OCI-M2 (cell line): ENCODE measurements at regions not wholly inside any gene's neighbourhood (a gene's known extent, or its start where the extent isn't known, plus 50 kb on each side); places are given as distances from the start of the nearest gene placed in this dataset.

Experiments
- DNase-seq: peaks from one replicate; lab custom pipeline; 2025; ENCODE audit not compliant: unreplicated experiment; lab: John Stamatoyannopoulos, UW

GRCh38 chr3:83729576-83729975 lies 1229.2 kb upstream of the CADM2 start:
- no peak for DNase-seq

DNA sequence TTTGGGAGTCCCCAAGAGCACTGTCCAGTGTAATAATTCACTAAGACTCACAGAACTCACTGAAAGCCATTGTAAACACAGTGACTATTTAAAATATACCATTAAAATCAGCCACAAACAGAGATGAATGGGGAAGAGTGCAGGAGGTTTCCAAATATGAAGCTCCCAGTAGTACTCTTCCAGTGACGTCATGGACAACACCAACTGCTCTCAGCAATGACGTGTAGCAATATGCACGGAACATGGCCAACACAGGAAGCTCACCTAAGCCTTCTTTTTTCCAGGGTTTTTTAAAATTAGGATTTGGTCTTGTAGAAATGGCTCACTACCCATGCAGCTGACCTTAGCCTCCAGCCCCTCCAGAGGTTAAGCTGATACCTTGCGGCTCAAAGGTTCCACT lies 1224.1 kb upstream of the CADM2 start:
- DNase-seq, result no peak

DNA sequence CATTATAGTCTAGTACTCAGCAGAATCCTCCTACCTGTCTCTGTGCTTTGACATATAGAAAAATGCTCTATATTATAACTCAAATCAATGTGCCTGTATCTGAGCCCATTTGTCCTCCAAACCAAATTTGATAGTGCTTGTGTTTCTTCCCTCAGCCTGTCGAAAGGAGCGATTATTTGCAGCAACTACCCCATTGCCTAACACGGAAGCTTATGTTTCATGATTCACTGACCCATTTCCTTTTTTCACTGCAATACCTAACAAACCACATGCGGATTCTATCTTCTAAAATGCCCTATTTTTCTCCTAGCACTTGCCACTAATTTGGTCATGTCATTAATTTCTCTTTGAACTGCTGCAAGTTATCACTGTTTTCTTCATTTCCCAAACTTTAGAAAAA lies 1220.6 kb upstream of the CADM2 start:
- DNase-seq, result no peak

DNA sequence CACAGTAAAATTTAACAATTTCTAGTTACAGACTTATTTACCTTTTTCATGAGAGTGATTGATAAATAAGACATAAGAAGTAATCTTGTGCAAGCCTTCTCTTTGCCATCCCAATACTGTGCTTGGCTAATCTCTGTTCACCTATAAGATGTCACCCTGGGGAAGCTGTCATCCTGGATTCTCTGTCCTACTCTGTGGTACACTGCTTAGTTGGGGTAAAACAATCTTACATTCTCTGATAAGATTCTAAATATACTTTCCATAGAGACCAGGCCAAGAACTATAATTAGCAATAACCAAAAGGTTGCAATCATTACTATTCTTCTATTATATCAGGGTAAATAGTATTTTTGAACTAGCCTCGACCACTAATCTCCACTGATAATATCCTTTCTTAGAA lies 1218.3 kb upstream of the CADM2 start:
- no peak for DNase-seq

DNA sequence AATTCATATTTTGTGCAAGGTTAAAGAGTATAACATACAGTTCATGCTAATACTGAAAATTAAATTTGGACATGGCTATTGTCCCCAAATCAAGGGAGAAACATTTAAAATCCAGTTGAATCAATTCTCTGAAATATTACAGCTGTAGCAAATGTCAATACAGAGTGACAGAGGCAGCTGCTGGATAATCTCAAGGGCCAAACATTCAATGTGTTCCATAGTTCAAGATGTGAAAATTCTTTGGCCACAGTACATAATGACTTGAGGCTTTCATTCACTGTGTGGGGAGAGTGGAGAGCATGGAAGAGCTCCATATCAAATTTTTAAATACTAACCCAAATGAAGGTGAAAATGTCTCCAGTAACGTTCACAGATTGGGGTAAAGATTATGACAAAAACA lies 1192.8 kb upstream of the CADM2 start:
- DNase-seq, result no peak

DNA sequence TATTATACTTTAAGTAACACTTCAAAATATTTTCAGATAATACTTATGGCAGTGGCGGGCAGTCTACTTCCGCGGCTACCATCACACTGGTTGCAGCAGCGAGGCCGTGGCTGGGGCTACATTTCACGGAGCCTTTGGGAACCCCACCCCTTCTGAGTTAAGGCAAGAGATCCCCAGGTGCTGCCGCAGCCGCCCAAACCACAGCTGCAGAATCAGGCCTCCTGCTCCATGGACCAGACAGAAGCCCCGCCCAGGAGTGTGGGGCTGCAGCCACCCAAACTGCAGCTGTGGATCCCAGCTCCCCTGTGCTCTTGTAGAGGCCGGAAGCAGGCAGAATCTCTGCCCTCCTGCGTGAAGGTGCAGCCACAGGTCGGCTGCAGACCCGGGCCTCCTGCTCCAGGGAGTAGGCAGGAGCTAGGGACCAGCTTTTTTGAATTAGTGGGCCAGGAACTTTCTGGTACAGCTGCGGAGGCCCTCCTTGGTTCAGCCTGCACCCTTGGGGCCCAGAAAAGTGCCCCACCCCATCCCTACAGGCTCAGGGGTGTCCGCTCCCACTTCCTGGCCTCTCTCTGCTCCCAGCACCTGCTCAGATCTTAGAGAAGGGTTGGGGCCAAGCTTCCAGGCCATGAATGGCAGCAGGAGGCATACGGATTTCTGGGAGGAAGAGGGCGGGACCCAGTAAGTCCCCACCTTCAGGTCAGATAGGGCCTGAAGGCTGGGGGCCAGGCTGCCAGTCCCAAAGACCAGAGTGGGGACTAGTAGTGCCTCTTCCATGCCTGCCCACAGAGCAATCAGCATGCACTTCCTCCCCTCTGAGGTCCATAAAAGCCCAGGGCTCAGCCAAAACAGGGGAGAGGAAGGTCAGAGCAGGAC lies 1188.8 kb upstream of the CADM2 start:
- DNase-seq, result no peak

- no peak for DNase-seq
Measured at GRCh38 chr3:83770664-83771402, 1188.0 kb upstream of the CADM2 start.

DNA sequence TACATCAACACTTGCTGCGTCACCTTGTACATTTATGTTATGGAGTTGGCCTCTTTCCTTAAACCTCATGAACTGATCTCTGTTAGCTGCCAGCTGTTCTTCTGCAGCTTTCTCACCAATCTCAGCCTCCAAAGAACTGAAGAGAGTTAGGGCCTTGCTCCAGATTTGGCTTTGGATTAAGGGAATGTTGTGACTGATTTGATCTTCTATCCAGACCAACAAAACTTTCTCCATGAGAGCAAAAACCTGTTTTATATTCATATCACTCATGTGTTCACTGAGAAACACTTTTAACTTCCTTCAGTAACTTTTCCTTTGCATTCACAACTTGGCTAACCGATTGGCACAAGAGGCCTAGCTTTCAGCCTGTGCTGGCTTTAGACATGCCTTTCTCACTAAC lies 1156.0 kb upstream of the CADM2 start:
- no peak for DNase-seq

GRCh38 chr3:83807511-83807910 lies 1151.3 kb upstream of the CADM2 start:
- DNase-seq, result no peak

- DNase-seq, result no peak
Measured at GRCh38 chr3:83813176-83813575, 1145.6 kb upstream of the CADM2 start.

DNA sequence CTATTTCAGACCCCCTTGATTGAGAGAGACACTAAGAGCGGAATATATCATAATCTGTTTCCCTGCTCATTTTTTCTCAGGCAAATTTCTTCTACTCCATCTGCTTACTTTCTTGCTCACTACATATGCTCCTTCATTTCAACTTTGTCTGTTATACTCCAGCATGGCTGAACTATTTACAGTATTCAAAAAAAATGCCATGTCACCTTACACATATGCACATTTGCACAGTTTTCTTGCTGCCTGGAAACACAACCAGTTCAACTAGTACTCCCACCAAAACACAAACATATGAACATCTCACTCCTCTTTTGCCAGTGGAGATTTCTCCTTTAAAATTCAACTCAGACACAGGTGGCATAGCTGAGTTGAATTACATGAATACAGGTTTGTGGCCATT lies 1142.1 kb upstream of the CADM2 start:
- DNase-seq, result no peak

DNA sequence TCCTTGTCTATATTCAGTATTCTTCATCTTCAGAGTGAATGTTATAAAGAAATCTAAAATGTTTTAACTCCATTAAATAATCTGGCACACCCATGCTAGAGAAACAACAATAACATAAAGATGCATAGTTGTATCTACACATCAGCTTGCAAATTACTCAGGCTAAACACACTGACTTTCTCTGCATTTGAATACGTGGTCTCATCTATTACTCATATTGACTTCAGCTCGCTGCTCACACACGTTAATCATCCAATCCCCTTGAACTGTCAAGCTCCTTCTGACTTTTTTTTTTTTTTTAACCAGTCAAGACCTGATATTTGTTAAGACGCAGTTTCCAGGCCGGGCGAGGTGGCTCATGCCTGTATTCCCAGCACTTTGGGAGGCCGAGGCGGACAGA lies 1137.3 kb upstream of the CADM2 start:
- DNase-seq, result no peak

DNA sequence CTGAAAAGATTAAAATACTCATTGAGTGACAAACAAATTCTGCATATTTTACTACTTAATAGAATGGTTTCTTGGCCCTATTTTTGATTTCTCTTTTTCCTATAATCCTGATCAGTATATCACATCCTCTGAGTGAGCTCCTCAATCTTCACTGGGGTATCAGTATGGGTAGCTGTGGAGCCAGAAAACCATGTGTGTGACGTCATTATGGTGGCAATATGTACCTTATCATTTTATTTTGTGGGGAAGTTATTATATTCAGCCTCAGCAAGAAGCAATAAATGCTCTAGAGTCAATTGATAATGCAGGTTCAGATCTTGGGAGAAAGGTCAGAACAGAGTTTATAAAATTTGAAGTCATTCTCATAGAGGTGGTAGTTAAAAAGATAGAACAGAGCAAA lies 1135.7 kb upstream of the CADM2 start:
- DNase-seq, result no peak

- DNase-seq, result no peak
Measured at GRCh38 chr3:83835040-83835439, 1123.7 kb upstream of the CADM2 start.

DNA sequence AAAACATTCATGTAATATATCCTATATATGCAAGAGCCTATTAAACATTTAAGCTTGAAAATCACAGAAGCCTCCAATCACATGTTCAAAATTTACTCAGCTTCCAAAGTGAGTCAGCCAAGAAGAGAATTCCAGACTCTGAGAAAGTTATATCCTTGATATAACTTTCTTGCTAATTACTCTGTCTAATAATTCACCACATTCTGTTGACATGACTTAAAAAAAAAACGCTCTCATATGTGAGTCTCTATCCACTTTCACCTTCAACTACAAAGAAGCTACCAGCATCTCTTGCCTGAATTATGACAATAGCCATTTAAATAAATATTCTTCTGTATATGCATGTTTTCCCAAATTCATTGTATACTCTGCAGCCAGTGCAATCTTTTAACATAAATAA lies 1116.3 kb upstream of the CADM2 start:
- no peak for DNase-seq

GRCh38 chr3:83843716-83844115 lies 1115.1 kb upstream of the CADM2 start:
- no peak for DNase-seq

GRCh38 chr3:83849106-83849730 lies 1109.6 kb upstream of the CADM2 start:
- no peak for DNase-seq

- DNase-seq, result no peak
Measured at GRCh38 chr3:83863380-83863779, 1095.4 kb upstream of the CADM2 start.

DNA sequence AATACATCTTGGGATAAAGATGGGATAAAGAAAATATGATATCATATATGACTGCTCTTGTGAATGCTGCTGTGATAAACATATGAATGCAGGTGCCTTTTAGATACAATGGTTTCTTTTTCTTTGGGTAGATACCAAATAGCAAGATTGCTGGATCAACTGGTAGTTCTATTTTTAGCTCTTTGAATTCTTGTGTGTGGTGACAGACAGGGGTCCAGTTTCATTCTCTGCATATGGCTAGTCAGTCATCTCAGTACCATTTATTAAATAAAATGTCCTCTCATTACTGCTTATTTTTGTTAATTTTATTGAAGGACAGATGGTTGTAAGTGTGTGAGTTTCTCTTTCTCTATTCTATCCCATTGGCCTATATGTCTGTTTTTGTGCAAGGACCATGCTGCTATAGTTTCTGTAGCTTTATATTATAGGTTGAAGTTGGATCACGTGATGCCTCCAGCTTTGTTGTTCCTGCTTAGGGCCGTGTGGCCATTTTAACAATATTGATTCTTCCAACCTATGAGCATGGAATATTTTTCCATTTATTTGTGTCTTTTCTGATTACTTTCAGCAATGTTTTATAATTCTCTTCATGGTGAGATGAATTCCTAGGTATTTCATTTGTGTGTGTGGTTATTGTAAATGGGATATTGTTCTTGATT lies 1089.8 kb upstream of the CADM2 start:
- no peak for DNase-seq

- no peak for DNase-seq
Measured at GRCh38 chr3:83873550-83873949, 1085.2 kb upstream of the CADM2 start.

- no peak for DNase-seq
Measured at GRCh38 chr3:83877910-83878309, 1080.9 kb upstream of the CADM2 start.

- no peak for DNase-seq
Measured at GRCh38 chr3:83882701-83883100, 1076.1 kb upstream of the CADM2 start.
